ENCODE measurements at regions not wholly inside any gene's neighbourhood (a gene's known extent, or its start where the extent isn't known, plus 50 kb on each side); places are given as distances from the start of the nearest gene placed in this dataset.

DNA sequence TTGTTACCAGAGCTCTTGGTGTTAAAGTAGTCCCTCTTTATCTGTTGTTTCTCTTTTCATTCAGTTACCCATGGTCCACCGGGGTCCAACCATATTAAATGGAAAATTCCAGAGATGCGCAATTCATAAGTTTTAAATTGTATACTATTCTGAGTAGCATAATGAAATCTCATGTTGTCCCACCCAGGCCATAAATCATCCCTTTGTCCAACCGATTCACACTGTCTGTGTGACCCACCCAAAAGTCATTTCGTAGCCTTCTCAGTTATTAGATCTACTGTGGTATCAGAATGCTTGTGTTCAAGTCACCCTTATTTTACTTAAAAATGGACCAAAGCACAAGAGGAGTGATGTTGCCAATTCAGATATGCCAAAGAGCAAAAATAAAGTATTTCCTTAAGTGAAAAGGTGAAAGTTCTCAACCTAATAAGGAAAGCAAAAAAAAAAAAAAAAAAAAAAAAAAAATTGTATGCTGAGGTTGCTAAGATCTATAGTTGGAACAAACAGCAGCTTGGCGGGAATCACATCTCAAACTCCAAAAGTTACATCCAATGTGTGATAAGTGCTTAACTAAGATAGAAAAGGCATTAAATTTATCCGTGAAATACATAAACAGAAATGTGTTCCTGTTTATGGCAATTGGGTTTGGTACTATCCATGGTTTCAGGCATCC is 106.8 kb upstream of the GPBP1 start (continued):
- TF ChIP-seq HDAC6 (IDR thresholded peaks at IDR 0.05; ENCODE audit: low read depth, low read length) (no peak), JUN (IDR thresholded peaks at IDR 0.05; ENCODE audit: low read depth, low read length) (no peak), EP300 (IDR thresholded peaks at IDR 0.05; ENCODE audit: borderline replicate concordance in 1 of 2, low read depth in 2 of 2, low read length in 2 of 2) (no peak), GTF2F1 (IDR thresholded peaks at IDR 0.05; ENCODE audit: borderline replicate concordance, low read depth, low read length) (no peak)
